NCI-H526 treated with DMSO at 0.1 percent for 48 hours (cell line): ENCODE measurements at regions not wholly inside any gene's neighbourhood (a gene's known extent, or its start where the extent isn't known, plus 50 kb on each side); places are given as distances from the start of the nearest gene placed in this dataset.

Experiments used
- DNase-seq: peaks from one replicate; lab custom pipeline; 2025; lab: John Stamatoyannopoulos, UW

DNA sequence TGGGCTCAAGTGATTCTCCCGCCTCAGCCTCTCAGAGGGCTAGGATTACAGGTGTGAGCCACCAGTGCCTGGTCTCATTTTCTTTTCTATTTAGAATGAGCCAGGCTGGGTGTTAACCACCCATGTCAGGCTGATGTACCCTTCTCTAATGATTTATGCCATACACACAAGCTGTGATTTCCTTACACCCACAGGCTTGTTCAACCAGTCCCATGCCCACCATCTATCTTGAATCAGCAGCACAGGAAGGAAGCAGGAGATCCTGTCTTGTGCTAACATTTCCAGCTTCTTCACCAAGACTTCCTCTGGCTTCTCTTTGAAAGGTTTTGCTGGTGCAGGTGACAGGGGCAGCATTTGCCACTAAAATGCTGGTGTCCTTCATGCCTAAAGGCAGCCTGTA, 176.4 kb downstream of the GATA3 start:
- no peak for DNase-seq

DNA sequence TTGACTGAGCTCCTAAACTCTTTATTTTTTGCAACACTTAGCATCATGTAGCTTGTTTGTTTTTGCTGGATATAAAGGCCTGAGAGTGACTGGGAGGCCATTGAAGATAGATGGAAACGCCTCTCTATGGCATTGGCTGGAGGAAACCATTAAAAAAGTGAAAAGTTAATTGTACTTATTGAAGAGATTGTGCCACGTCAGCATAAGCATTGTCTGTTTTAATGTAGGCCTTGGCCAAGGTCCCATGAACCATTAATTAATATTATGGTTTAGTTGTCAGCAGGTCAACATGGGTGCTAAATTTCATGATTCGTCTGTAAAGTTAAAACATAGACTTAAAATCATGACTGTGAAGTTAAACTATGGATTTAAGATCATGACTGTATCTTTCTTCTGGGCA, 178.6 kb downstream of the GATA3 start:
- no peak for DNase-seq

DNA sequence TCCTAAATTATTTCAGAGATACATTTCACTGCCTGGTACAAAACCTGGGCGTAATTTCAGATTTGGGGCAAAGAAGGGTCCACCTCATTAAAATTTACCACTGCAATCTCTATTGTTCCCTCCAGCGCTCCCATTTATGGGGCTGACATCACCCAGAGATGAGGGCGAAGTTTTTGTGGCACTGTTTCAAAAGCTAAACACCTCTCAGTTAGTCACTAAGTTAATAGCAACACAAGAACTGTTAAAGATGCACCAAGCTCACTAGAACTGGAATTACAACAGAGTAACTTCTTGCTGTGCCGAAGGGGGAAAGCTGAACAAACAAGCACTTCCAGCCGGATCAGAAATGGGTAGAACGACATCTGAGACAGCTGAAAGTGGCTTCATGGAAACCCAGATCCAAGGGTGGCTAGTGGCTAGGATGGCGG, 179.4 kb downstream of the GATA3 start:
- DNase-seq, result no peak

DNA sequence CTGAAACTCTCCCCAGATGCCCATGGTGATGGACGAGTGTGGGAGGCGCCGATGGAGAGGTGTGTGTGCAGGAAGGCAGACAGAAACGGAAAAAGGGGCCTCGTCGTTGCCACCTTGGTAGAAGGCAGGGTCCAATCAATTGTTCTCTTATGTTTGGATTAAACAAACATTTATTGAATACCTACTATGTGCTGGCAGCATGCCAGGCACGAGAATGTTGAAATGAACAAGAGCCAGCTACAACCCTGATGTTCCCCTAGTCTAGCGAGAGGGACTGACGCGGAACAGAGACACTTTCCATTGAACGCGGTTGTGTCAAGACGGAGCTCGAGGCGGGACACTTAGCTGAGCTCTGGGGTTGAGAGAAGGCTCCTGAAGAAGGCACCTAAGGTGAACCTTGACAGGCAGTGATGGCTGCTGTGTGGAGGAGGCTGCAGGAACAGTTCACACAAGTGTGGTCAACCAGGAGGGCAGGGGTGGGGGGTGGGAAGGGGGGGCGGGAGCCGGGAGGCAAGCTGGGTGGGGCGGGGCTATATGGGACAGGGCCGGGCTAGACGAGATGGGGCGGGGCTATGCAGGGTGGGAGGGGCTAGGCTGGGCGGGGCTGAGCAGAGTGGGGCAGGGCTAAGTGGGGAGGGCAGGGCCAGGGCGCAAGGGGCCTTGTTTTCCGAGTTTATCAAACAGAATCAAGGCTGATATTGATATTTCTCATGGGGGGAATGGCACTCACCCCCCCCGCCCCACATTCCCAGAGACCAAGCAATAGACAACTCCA, 181.0 kb downstream of the GATA3 start:
- DNase-seq, result no peak

DNA sequence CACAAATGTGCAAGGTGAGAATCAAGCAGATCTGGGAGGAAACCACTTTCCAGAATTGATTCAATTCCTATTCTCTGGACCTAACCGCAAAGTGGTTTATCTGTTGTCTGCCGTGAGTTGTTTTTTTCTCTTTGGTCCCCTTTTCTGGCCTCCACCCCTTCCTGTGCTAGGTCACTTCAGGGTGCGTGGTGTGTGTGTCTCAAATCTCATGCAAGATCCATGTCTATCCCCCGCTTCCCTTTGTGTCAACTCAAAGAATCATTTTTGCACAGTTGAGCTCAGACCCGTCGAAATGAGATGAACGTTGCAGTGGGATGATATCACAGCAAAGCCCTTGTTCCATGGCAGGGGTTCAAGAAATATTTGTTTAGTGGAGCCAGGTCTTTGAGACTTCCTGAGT, 184.5 kb downstream of the GATA3 start:
- DNase-seq, result no peak

DNA sequence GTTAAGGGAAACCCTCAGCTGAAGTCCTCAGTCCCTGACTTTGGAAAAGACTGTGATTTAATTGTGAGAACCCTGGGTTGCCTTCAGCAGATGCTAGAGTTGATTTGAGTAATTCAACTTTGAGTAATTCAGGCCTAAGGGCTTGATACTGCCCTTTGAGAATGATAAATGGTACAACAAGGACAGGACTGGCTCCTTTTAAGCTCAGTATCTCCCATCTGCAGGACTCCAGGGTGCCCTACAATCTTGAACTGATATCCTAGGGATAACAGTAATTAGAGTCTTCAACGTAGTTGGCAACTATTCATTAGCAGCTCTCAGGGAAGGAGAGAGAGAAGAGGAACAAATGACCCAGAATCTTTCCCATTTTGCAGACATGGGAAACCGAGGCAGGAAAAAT, 186.4 kb downstream of the GATA3 start:
- DNase-seq, result no peak

DNA sequence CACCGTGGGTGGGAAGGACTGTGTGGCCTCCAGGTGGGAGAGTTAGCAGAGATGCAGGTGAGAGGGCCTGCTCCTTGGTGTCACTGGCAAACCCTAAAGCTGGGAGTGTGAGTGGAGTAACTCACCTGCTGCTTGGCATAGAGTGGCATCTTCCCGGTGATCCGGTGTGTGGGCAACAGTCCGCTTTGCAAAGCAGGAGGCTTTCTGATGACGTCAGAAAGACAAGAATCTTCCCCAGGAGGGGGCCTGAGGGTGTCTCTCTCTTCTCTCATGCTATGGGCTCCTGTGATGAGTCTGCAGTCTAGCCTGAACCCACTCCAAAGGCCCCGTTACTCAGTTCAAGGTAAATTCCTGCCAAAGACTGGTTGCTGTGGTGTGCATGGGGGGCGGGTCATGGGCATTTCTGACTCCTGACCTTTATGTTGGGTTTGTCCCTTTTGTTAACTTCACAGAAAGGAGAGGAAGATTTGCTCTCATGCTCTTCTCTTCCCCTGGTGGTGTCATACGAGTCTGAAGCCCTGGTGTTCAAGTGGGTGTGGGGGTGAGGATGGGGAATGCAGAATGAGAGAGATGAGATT, 187.9 kb downstream of the GATA3 start:
- no peak for DNase-seq

DNA sequence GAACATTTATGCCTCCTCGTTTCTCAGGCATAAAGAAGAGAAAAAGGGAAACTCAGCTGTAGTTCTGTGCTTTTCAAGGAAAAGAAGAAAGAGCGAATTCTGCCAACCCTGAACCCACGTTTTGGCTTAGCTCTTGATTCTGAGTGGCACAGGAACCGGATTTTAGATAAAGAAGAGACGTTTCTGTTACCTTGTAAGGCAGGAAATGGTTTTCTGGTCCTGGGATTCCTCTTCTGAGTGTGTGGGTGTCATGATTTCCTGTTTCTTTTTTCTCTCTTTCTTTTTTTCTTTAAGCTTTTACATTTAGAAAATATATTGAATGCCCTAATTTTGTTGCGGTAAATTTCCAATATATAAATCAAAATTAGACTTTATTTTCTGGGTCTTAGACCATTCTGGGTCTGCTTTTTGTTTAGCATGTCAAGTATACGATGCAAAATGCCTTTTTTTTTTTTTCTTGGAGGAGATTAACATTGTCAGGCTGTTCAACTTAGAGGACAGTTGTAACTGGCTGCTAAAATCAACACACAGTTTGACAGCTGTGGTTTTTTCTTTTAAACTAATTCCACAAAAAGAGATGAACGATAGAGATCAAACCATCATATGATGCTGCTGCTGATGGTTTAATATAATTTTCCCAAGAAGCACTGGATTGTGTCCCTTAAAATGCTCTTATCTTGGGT, 190.8 kb downstream of the GATA3 start:
- no peak for DNase-seq

DNA sequence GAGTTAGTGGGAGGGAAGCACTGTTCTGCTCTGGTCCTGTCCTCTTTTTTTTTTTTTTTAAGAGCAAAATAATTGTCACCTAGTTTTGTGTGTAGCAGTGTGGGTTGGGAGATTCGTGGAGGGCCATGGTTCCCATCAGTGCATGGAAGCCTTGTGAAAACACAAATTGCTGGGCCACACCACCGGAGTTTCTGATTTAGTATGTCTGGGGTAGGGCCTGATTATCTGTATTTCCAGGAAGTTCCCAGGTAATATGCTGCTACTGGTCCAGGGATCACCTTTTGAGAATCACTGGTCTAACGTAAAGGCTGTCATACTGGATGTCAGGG, 191.3 kb downstream of the GATA3 start:
- DNase-seq, result no peak

DNA sequence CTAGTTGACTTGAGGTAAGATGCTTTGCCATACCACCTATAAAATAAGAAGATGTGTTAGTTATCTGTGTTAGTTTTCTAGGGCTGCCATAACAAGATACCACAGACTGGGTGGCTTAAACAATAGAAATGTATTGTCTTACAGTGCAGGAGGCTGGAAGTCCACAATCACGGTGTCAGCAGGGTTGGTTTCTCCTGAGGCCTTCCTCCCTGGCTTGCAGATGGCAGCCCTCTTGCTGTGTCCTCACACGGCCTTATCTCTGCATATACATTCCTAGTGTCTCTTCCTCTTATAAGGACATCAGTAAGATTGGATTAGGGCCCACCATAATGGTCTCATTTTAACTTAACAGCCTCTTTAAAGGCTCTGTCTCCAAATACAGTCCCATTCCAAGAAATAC, 192.1 kb downstream of the GATA3 start:
- DNase-seq, result no peak

DNA sequence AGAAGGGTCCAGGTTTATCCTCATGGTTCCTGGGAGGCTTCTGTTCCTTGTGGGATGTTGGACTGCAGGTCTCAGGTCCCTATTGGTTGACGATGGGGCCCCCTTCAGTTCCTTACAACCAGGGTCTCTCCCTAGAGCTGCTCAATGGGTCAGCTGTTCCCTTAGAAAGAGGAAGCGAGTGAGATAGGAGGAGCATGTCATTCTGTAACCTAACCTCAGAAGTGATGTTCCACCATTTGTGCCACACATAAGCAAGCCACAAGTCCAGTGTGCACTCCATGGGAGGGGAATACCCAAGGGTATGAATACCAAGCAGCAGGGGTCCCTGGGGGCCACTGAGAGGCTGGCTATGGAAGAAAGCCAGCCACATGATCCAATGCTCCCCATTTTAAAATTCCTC, 192.7 kb downstream of the GATA3 start:
- DNase-seq, result no peak

DNA sequence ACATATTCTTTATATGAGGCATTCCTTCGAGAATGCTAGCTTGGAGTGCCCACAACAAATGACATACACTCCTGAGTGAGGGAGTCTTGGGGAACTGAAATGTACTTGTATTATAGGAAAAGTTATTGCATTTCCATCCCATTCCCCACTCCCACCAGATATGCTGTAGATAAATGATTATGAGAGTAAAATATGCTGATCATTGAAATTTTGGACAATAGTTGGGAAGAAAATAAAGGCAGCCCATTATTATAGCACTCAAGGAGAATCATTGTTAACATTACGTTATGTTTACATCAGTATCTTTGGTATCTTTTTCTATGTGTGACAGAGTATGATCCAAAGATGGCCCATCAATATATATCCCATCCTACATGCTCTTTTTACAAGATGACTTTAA, 194.4 kb downstream of the GATA3 start:
- DNase-seq, result no peak

DNA sequence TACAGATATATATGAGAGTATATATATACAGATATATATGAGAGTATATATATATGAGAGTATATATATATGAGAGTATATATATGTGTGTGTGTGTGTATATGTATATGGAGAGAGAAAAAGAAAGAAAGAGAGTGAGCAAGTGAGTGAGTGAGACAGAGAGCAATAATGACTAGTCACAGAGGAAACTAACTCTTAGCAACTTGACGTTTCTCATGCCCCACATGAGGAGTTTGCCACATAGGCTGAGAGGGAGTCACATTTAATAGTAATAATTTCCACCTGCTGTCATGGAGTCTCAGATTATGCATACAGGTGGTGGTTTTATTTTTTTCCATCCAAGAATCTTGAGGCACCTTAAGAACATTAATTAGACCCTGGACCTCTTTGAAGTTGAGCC, 199.9 kb downstream of the GATA3 start:
- DNase-seq, result no peak

DNA sequence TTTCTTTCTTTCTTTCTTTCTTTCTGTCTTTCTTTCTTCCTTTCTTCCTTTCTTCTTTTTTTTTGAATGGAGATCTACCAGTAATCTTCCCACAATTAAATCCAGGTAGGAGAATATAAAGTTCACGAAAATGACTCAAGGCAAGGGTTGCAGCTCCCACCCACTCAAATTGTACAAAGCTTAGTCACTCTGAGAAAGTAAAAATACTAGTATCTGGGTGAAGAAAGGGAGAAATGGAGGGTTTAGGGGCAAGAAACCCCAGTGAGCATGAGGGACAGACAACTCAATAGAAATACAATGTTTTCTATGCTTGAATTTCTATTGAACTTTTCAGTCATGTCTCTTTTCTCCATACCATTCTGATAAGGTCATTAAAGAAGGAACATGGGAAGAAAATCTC, 200.8 kb downstream of the GATA3 start:
- no peak for DNase-seq

DNA sequence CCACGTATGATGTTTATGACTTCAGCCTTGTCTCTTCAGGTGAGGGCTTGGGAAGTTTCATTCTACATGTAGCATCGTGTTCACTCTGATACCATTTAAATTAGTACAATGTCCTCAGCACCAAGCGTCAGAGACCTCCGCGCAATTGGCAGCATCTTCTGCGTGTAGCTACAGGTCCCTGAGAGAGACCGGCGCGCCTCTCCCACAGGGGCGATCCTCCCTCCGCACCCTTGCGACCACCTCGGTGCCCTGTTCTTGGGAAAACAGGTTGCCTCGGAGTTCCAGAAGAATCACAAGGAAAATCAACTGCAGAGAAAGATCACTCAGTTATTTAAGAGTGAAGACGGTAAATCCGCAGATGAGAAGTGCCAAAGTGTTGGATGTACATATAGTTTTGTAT, 206.2 kb downstream of the GATA3 start:
- DNase-seq, result no peak

DNA sequence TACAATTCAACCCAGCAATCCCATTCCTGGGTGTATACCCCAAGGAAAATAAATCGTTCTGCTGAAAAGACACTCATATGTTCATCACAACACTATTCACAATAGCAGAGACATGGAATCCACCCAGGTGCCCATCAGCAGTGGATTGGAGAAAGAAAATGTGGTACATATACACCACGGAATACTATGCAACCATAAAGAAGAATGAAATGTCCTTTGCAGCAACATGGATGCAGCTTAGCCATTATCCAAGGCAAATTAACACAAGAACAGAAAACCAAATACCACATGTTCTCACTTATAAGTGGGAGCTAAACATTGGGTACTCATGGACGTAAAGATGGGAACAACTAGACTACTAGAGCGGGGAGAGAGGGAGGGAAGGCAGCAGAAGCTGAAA, 207.8 kb downstream of the GATA3 start:
- no peak for DNase-seq

DNA sequence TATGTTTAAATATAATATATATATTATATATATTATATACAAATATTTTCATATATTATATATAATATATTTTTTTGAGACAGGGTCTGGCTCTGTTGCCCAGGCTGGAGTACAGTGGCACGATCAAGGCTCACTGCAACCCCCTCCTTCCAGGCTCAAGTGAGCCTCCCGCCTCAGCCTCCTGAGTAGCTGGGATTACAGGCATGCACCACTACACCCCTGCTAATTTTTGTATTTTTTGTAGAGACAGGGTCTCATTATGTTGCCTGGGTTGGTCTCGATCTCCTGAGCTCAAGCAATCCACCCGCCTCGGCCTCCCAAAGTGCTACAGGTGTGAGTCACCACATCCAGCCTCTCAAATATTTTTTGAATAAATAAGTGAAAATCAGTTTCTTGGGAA, 215.5 kb downstream of the GATA3 start:
- no peak for DNase-seq

DNA sequence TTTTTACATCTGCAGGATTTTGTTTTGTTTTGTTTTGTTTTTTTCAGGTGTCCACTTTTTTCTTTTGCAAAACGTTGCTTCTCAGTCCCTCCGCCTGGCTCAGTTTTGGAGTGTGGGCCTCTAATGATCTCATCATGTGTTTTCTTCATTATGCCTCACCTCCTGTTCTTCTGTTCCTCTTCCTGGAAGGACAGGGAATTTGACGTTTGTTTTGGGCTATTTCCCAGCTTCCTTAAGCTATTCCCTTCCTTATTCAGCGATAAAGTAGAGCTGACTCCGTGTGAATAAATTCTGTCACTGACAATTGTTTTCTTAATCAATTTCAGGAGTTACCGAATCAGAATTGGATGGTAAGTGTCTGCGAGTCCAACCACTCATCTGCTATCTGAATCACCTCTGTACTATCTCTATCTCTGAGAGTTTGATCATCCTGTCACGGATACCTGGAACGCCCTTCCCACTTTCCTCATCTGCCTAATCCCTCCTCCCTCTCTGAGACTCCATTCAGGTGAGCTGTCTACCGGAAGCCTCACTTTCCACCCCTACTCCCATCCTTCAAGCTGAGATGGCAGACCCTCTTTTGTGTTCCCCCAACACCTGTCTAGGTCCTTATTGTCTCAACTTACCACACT, 218.4 kb downstream of the GATA3 start:
- no peak for DNase-seq

DNA sequence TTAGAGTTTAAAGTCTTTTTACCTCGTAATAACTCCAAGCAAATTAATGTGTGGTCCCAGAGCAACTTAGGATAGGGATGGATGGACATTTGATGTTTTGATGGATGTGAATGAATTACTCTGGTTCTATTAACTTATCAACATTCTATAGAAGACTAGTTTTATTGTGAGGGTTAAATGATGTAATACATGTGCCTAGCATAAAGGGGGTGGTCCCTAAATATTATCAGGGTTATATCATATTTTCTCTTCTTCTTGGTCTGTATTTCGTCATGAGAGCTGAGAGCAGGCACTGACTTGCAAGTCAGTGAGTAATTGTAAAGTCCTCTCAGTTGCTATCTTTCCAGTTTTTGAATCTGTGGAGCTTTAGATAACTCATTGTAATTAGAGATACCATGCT, 219.3 kb downstream of the GATA3 start:
- no peak for DNase-seq

DNA sequence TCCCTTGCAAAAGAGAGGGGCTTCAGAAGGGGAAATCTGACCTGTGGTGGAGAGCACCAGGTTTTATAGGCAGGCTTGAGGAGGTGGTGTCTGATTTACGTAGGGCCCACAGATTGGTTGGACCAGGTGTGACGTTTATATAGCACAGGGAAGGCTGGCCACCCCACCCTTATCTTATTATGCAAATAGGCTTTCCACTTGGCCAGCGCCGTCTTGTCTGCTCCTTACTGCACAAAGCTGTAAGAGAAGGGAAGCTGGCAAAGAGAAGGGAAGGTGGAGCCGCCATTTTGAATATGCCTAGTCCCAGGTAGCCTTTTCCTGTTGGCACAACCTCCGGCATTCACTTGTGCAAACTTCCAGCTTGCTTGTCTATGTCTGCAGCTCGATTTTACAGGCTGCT, 221.4 kb downstream of the GATA3 start:
- DNase-seq, result no peak

DNA sequence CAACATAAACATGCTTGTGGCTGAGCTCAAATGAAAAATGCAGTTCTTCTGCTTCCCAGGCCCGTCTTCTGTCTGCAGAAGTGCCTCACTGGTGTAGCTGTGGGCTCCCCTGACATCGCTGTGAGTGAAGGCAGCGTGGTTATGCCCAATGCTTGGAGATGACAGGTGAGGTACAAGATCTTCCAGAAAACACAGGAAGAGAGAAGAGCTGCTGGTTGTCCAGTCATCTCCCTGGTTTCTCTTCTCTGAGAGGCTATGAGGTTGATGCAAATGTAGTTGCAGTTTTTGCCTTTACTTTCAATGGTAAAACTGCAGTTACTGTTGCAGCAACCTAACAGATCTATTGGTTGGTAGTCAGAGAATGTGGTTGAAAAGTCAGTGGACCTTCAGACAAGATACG, 223.6 kb downstream of the GATA3 start:
- no peak for DNase-seq

DNA sequence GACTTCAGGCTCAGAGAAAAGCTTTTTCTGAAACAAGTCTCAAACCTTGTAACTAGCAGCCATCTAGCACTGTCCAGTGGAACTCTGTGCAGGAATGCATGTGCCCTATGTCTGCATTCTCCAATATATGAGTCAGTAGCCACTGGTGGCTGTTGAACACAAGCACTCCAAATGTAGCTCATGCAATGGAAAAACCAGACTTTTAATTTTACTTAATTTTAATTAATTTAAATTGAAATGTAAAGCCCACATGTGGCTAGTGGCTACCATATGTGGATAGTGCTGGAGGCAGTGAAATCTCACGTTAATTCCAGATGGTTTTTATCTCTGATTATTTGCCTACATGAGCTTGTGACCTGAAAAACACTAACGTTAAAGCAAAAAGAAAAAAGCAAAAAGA, 225.1 kb downstream of the GATA3 start:
- DNase-seq, result no peak

DNA sequence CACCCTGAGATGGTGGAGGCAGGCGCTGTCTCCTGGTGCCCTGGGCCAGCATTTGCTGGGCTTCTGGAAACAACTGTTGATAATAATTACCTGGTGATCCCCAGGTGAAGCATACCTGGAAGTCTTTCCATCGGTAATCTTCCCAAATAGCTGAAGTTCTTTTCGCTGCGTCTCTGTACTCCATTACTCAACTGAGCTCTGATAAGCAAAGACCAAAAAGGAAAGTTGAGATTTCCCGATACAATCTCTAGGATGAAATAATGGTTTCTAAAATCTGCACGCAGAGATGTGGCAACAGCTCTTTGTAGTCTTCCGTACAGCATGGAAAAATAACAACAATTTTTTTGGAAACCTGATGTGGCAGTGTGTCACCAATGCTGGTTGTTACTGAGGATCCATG, 226.5 kb downstream of the GATA3 start:
- no peak for DNase-seq
